IMR-90 (cell line): ENCODE measurements at regions not wholly inside any gene's neighbourhood (a gene's known extent, or its start where the extent isn't known, plus 50 kb on each side); places are given as distances from the start of the nearest gene placed in this dataset.

Source experiments
- ATAC-seq: fragments of 200-7000 bp; cut with Tn5 transposase; 2 replicates; pipeline ENCODE4 v1.9.1; 2020; ENCODE audit warnings: low read depth, mild to moderate bottlenecking, moderate library complexity
- BruUV-seq: library from RNA; stranded (reverse); fragments of 400-500 nt; replicated peaks from 2 replicates; lab custom pipeline; 2021; lab: Mats Ljungman, UMichigan
- CTCF ChIA-PET: fragments of 300-600 bp; formaldehyde crosslinking; extraction: SDS; loops from one replicate; lab custom pipeline; 2021; ENCODE audit warnings: antibody characterized with exemption; lab: Yijun Ruan, JAX
- POLR2A ChIA-PET: fragments of 300-600 bp; sonication (Branson Sonifier 250); formaldehyde crosslinking; loops from one replicate; lab custom pipeline; 2022; ENCODE audit warnings: antibody characterized with exemption; ENCODE audit not compliant: unreplicated experiment; lab: Charles Lee
- DNase-seq: peaks from one replicate; pipeline ENCODE4 v3.0.0; 2013
- H2AFZ ChIP-seq: replicated peaks from 2 replicates; pipeline ENCODE3; 2013; ENCODE audit warnings: low read length, mild to moderate bottlenecking; ENCODE audit not compliant: poor library complexity
- H2AK5ac ChIP-seq: 2 replicates; pipeline ENCODE4 v1.6.1; 2013; ENCODE audit warnings: low read depth, low read length, inconsistent platforms
- H2AK9ac ChIP-seq: replicated peaks from 2 replicates; pipeline ENCODE3; 2013; ENCODE audit warnings: mild to moderate bottlenecking, low read depth, low read length, moderate library complexity; ENCODE audit not compliant: poor library complexity
- H2BK120ac ChIP-seq: 2 replicates; pipeline ENCODE4 v1.6.1; 2013; ENCODE audit warnings: low read depth, low read length, inconsistent platforms
- H2BK15ac ChIP-seq: 3 replicates; pipeline ENCODE4 v1.6.1; 2013; ENCODE audit warnings: low read depth, low read length, inconsistent platforms
- H2BK20ac ChIP-seq: 2 replicates; pipeline ENCODE4 v1.6.1; 2013; ENCODE audit warnings: low read depth, mild to moderate bottlenecking, inconsistent platforms, low read length, moderate library complexity
- H2BK5ac ChIP-seq: 2 replicates; pipeline ENCODE4 v1.6.1; 2013; ENCODE audit warnings: mild to moderate bottlenecking, low read depth, low read length, inconsistent platforms; ENCODE audit not compliant: poor library complexity, severe bottlenecking
- H3K14ac ChIP-seq: replicated peaks from 2 replicates; pipeline ENCODE4 v1.6.1; 2013; ENCODE audit warnings: low read depth, low read length, inconsistent platforms
- H3K18ac ChIP-seq: 2 replicates; pipeline ENCODE4 v1.6.1; 2013; ENCODE audit warnings: low read depth, low read length, control low read depth
- H3K23ac ChIP-seq: 2 replicates; pipeline ENCODE4 v1.6.1; 2013; ENCODE audit warnings: low read depth, low read length, inconsistent platforms
- H3K27ac ChIP-seq: 2 replicates; pipeline ENCODE4 v1.5.1; 2013; ENCODE audit warnings: mild to moderate bottlenecking, control low read depth, low read length; ENCODE audit not compliant: insufficient read depth
- H3K27me3 ChIP-seq: 2 replicates; pipeline ENCODE4 v1.6.1; 2013; ENCODE audit warnings: low read length; ENCODE audit not compliant: control insufficient read depth, insufficient read depth
- H3K36me3 ChIP-seq: 2 replicates; pipeline ENCODE4 v1.6.1; 2013; ENCODE audit warnings: low read length, mixed read lengths; ENCODE audit not compliant: control insufficient read depth, insufficient read depth
- H3K4ac ChIP-seq: 2 replicates; pipeline ENCODE4 v1.6.1; 2013; ENCODE audit warnings: low read depth, low read length, inconsistent platforms
- H3K4me1 ChIP-seq: 2 replicates; pipeline ENCODE4 v1.6.1; 2013; ENCODE audit warnings: low read length, mixed read lengths; ENCODE audit not compliant: control insufficient read depth, insufficient read depth
- H3K4me2 ChIP-seq: 2 replicates; pipeline ENCODE4 v1.6.1; 2013; ENCODE audit warnings: low read depth, mild to moderate bottlenecking, control low read depth, low read length, moderate library complexity
- H3K4me3 ChIP-seq: 2 replicates; pipeline ENCODE4 v1.5.1; 2013; ENCODE audit warnings: low read depth, mild to moderate bottlenecking, control low read depth, low read length, moderate library complexity; ENCODE audit not compliant: insufficient read depth
- H3K56ac ChIP-seq: 2 replicates; pipeline ENCODE4 v1.6.1; 2013; ENCODE audit warnings: low read length, inconsistent platforms; ENCODE audit not compliant: insufficient read depth; ENCODE audit errors: extremely low read depth
- H3K79me1 ChIP-seq, 2 experiments: 2 replicates each; pipeline ENCODE4 v1.6.1; 2013; ENCODE audit warnings: low read length in 2 of 2, inconsistent platforms in 1 of 2, low read depth in 1 of 2
- H3K9ac ChIP-seq: 2 replicates; pipeline ENCODE4 v1.6.1; 2013; ENCODE audit warnings: low read depth, low read length, control low read depth
- H3K9me1 ChIP-seq: 2 replicates; pipeline ENCODE4 v1.6.1; 2013; ENCODE audit warnings: low read length, inconsistent platforms; ENCODE audit not compliant: insufficient read depth
- H3K9me3 ChIP-seq: 2 replicates; pipeline ENCODE4 v1.6.1; 2013; ENCODE audit warnings: low read length; ENCODE audit not compliant: control insufficient read depth, insufficient read depth
- H4K20me1 ChIP-seq: 2 replicates; pipeline ENCODE4 v1.6.1; 2013; ENCODE audit warnings: low read length, inconsistent platforms; ENCODE audit not compliant: insufficient read depth
- H4K5ac ChIP-seq: 2 replicates; pipeline ENCODE4 v1.6.1; 2013; ENCODE audit warnings: mild to moderate bottlenecking, low read depth, low read length, control low read depth
- H4K8ac ChIP-seq, 2 experiments: 2 replicates each; pipeline ENCODE4 v1.6.1; 2013; ENCODE audit warnings: low read depth in 2 of 2, low read length in 2 of 2, control low read depth in 1 of 2, inconsistent platforms in 1 of 2
- H4K91ac ChIP-seq: 2 replicates; pipeline ENCODE4 v1.6.1; 2013; ENCODE audit warnings: low read depth, low read length, inconsistent platforms; ENCODE audit not compliant: insufficient read depth
- BHLHE40 ChIP-seq: fragments of 150-350 bp; IDR thresholded peaks from 2 replicates; pipeline ENCODE4 v1.6.1; 2016; ENCODE audit warnings: mild to moderate bottlenecking, low read depth, low read length
- CHD1 ChIP-seq: IDR thresholded peaks from 2 replicates; pipeline ENCODE4 v1.6.1; 2012; ENCODE audit warnings: low read depth, low read length, improper control_type of control experiment
- CTCF ChIP-seq: conservative IDR thresholded peaks from 2 replicates; pipeline ENCODE4 v1.5.1; 2012; ENCODE audit warnings: mild to moderate bottlenecking, low read depth, low read length, improper control_type of control experiment
- ELK1 ChIP-seq: fragments of 150-350 bp; IDR thresholded peaks from 2 replicates; pipeline ENCODE4 v1.6.1; 2016; ENCODE audit warnings: low read depth, mild to moderate bottlenecking, low read length, moderate library complexity, borderline replicate concordance
- FOS ChIP-seq: fragments of 150-350 bp; IDR thresholded peaks from 2 replicates; pipeline ENCODE4 v1.6.1; 2016; ENCODE audit warnings: low read depth, low read length
- MAFK ChIP-seq: IDR thresholded peaks from 2 replicates; pipeline ENCODE4 v1.6.1; 2012; ENCODE audit warnings: low read depth, low read length, improper control_type of control experiment
- MAZ ChIP-seq: IDR thresholded peaks from 2 replicates; pipeline ENCODE4 v1.6.1; 2012; ENCODE audit warnings: low read depth, mild to moderate bottlenecking, low read length, improper control_type of control experiment, moderate library complexity, borderline replicate concordance
- MXI1 ChIP-seq: IDR thresholded peaks from 2 replicates; pipeline ENCODE4 v1.6.1; 2012; ENCODE audit warnings: low read depth, mild to moderate bottlenecking, low read length, moderate library complexity, borderline replicate concordance
- NFE2L2 ChIP-seq: fragments of 150-350 bp; IDR thresholded peaks from 2 replicates; pipeline ENCODE4 v1.6.1; 2016; ENCODE audit warnings: low read depth, mild to moderate bottlenecking, low read length
- RAD21 ChIP-seq: IDR thresholded peaks from 2 replicates; pipeline ENCODE4 v1.6.1; 2012; ENCODE audit warnings: low read length, improper control_type of control experiment
- RCOR1 ChIP-seq: IDR thresholded peaks from 2 replicates; pipeline ENCODE4 v1.6.1; 2012; ENCODE audit warnings: mild to moderate bottlenecking, low read length, improper control_type of control experiment; ENCODE audit not compliant: insufficient replicate concordance
- RFX5 ChIP-seq: IDR thresholded peaks from 2 replicates; pipeline ENCODE4 v1.8.0; 2012; ENCODE audit warnings: low read depth, mild to moderate bottlenecking, low read length, moderate library complexity
- SMC3 ChIP-seq: fragments of 150-350 bp; IDR thresholded peaks from 2 replicates; pipeline ENCODE4 v1.6.1; 2016; ENCODE audit warnings: low read depth, mild to moderate bottlenecking, antibody characterized with exemption, low read length, moderate library complexity
- USF2 ChIP-seq: fragments of 150-350 bp; IDR thresholded peaks from 2 replicates; pipeline ENCODE4 v1.6.1; 2017; ENCODE audit warnings: mild to moderate bottlenecking, antibody characterized with exemption, low read length, low read depth
- dilution Hi-C: fragments of 300-500 bp; cut with HindIII; formaldehyde crosslinking; loops from one replicate; pipeline ENCODE4 v1.14.3; 2018; ENCODE audit warnings: low sequenced_read_pairs; ENCODE audit not compliant: unreplicated experiment
- in situ Hi-C: fragments of 300-500 bp; cut with MboI; formaldehyde crosslinking; loops from 3 replicates; pipeline ENCODE4 v1.14.3; 2019; ENCODE audit warnings: low sequenced_read_pairs, inconsistent platforms, mixed read lengths
- intact Hi-C: fragments of 100-400 bp; cut with micrococcal nuclease; formaldehyde crosslinking; loops from 2 replicates; pipeline ENCODE4 v1.10.0; 2022

- TF ChIP-seq MXI1 (no peak), RAD21 (no peak), RFX5 (no peak), FOS (no peak), NFE2L2 (no peak), RCOR1 (no peak), MAFK (no peak), BHLHE40 (no peak), CTCF (no peak), SMC3 (no peak), USF2 (no peak), ELK1 (no peak), CHD1 (no peak), MAZ (no peak)
- H2BK5ac ChIP-seq: peak overlapping the region; percentile 74
- peak overlapping the region; percentile 79 for H2AK5ac ChIP-seq
- H2AK9ac ChIP-seq: no peak overlapping the region
- H3K9me3 ChIP-seq: no peaks in the 10 kb centered on the region
- H4K5ac ChIP-seq: no peak overlapping the region; the same call in 1 of the 2 replicates
- in situ Hi-C loops: no loop called here
- ChIA-PET POLR2A (no interaction called here), CTCF (no interaction called here)
- peak overlapping the region; percentile 37; the same call in 1 of the 2 replicates for H3K27ac ChIP-seq
- no peaks in the 10 kb centered on the region for H3K27me3 ChIP-seq
- peak overlapping the region; percentile 50; the same call in 1 of the 2 replicates for H3K18ac ChIP-seq
- H3K56ac ChIP-seq: no peak overlapping the region
- peak overlapping the region; percentile 58; the same call in 1 of the 3 replicates for H2BK15ac ChIP-seq
- no peak overlapping the region for H2AFZ ChIP-seq
- dilution Hi-C loops: no loop called here
- DNase-seq (no peak), ATAC-seq (no peak)
- peaks cover 7% of the 10 kb centered on the region for H3K4me1 ChIP-seq
- H3K4me2 ChIP-seq: no peak overlapping the region
- H3K79me1 ChIP-seq: no peaks in the 10 kb centered on the region
- no peak overlapping the region for H3K4me3 ChIP-seq
- H3K14ac ChIP-seq: peak overlapping the region; percentile 86
- BruUV-seq: no TSS peak
- intact Hi-C loops: loop anchor here (5.0 kb wide), 1 partner anchor 188 kb away; no protein-coding TSS in a partner anchor
- no peaks in the 10 kb centered on the region for H4K20me1 ChIP-seq
- H2BK120ac ChIP-seq: peak overlapping the region; percentile 85
- H3K23ac ChIP-seq: 0 out of 2 replicates have a peak overlapping the region, but pooled peaks have one; percentile 46
- peak overlapping the region; percentile 55; the same call in 1 of the 2 replicates for H4K91ac ChIP-seq
- H4K8ac ChIP-seq: peak overlapping the region; percentile 62 to 71; a peak in 2 of 4 replicates
- peak overlapping the region; percentile 83 for H2BK20ac ChIP-seq
- no peaks in the 10 kb centered on the region for H3K36me3 ChIP-seq
- H3K9ac ChIP-seq: no peak overlapping the region
- H3K4ac ChIP-seq: peak overlapping the region; percentile 89
- peaks cover 3% of the 10 kb centered on the region for H3K9me1 ChIP-seq
These were observed 177.8 kb downstream of the EN1 start for GRCh38 chr2:118669654-118670053.
